Ishikawa (cell line): ENCODE measurements at regions not wholly inside any gene's neighbourhood (a gene's known extent, or its start where the extent isn't known, plus 50 kb on each side); places are given as distances from the start of the nearest gene placed in this dataset.

Source experiments
- CEBPB ChIP-seq: IDR thresholded peaks from 2 replicates; pipeline ENCODE4 v1.6.1; 2012
- CREB1 ChIP-seq: IDR thresholded peaks from 2 replicates; pipeline ENCODE4 v1.6.1; 2012; ENCODE audit warnings: low read depth
- EGR1 ChIP-seq: IDR thresholded peaks from 2 replicates; pipeline ENCODE4 v1.6.1; 2012
- EP300 ChIP-seq: IDR thresholded peaks from 2 replicates; pipeline ENCODE4 v1.6.1; 2012; ENCODE audit warnings: borderline replicate concordance
- FOXM1 ChIP-seq: IDR thresholded peaks from 2 replicates; pipeline ENCODE4 v1.6.1; 2012; ENCODE audit warnings: low read depth, borderline replicate concordance
- NFIC ChIP-seq: IDR thresholded peaks from 2 replicates; pipeline ENCODE4 v1.6.1; 2012
- RAD21 ChIP-seq: IDR thresholded peaks from 2 replicates; pipeline ENCODE4 v1.6.1; 2012; ENCODE audit warnings: low read depth
- TAF1 ChIP-seq: IDR thresholded peaks from 2 replicates; pipeline ENCODE4 v1.6.1; 2012; ENCODE audit warnings: low read depth, mild to moderate bottlenecking
- TCF12 ChIP-seq: IDR thresholded peaks from 2 replicates; pipeline ENCODE4 v1.6.1; 2012; ENCODE audit warnings: low read depth
- TEAD4 ChIP-seq: IDR thresholded peaks from 2 replicates; pipeline ENCODE4 v1.6.1; 2012
- YY1 ChIP-seq: IDR thresholded peaks from 2 replicates; pipeline ENCODE4 v1.6.1; 2012; ENCODE audit warnings: low read depth
- ZBTB7A ChIP-seq: IDR thresholded peaks from 2 replicates; pipeline ENCODE4 v1.6.1; 2012; ENCODE audit warnings: low read depth
- TF ChIP-seq, protein P1 (sequence below): IDR thresholded peaks from 2 replicates; pipeline ENCODE4 v1.6.1; 2012
- TF ChIP-seq, protein P2 (sequence below): IDR thresholded peaks from 2 replicates; pipeline ENCODE4 v1.6.1; 2012
- TF ChIP-seq, protein P3 (sequence below): IDR thresholded peaks from 2 replicates; pipeline ENCODE4 v1.6.1; 2012; ENCODE audit warnings: low read depth, mild to moderate bottlenecking

DNA sequence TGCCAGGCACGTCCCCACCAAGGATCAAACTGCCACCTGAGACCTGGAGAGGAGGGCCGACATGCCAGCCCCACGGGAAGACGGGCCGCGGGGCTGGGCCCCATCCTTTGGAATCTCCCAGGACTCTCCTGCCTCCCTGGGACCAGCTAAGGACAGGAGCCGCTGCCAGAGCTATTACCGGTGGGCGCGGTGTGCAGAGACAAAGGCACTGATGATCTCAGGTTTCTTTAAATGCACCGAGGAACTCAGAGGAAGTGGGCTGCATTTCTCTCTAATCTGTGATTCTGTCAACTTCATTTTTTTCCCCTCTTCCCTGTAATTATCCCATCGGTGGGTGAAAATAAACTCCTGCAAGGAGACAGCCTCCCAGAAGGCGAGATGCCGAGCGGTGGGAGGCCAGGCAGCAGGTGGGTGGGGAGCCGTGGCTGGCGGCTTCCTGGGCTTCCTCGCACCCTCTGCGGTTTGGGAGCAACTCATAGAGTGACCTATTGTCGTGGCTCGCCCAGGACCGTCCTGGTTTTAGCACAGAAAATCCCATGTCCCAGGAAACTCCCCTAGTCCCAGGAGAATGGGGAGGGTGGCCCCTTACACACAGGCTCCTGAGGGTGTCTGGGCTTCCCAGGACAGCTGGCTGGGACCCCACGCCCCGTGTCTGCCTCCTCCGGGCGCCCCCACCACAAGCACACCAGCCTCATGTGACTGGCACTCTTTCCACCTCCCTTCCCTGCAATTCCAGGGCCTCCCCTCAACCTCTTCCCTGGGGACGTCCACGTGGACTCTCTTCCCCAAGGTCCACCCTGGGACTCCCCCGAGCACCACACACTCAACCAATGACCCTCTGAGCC lies 62.3 kb upstream of the ADRA2C start:
- no peak for TF ChIP-seq RAD21
- TF ChIP-seq, protein P1, sequence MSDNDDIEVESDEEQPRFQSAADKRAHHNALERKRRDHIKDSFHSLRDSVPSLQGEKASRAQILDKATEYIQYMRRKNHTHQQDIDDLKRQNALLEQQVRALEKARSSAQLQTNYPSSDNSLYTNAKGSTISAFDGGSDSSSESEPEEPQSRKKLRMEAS = peak; percentile 56; the same call in 1 of the 2 replicates
- peak; percentile 88 for TF ChIP-seq TCF12
- TF ChIP-seq FOXM1 = peak; percentile 75; the same call in 1 of the 2 replicates
- peak; percentile 35; the same call in 1 of the 2 replicates for TF ChIP-seq TEAD4
- peak; percentile 53; the same call in 1 of the 2 replicates for TF ChIP-seq EGR1
- no peak for TF ChIP-seq TAF1
- TF ChIP-seq EP300 = peak; percentile 89
- TF ChIP-seq NFIC = peak; percentile 51

DNA sequence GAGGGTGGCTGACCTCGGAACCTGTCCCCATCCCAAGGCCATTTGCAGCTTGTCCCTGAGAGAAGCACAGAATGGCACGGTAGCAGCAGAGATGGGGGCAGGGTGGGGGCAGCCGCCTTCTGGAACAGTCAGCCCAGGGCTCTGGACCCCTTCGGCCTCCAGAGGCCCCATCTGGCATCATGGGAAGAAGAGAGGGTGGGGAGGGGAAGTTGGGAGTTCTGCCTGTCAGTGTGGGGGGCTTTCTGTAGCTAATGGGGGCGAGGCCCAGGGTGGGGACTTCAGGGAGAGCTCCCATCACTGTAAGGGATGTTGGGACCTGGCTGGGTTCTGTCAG lies 62.9 kb upstream of the ADRA2C start:
- no peak for TF ChIP-seq CEBPB
- TF ChIP-seq, protein P2, sequence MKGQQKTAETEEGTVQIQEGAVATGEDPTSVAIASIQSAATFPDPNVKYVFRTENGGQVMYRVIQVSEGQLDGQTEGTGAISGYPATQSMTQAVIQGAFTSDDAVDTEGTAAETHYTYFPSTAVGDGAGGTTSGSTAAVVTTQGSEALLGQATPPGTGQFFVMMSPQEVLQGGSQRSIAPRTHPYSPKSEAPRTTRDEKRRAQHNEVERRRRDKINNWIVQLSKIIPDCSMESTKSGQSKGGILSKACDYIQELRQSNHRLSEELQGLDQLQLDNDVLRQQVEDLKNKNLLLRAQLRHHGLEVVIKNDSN = no peak

DNA sequence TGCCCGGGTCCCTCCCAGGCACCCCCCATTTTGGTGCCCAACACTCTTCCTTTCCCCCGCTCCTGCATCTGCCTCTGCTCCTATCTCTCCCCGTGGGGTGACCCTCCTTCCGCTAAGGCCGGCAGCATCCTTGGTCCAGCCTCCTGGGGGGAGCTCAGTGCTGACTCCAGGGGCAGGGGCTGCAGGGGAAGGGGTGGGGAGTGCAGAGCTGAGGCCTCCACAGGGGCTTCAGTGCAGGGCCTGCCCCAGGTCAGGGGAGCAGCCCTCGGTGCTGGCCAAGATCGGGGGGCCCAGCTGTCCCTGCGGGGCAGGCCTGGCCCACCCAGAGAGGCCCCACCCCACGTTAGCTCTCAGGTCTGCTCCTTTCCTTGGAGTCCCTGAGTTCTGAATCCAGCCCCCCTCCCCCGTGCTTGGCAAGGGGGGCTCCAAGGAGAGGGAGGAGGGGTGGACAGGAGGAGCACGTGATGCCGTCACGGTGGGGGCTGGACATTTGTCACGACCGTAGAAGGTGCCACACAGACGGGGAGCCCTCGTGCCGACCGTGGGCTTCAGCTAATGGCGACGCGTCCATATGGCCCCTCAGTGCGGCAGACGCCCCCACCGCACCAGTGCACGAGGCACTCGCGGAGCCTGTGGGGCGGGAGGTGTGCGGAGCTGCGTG lies 63.5 kb upstream of the ADRA2C start:
- TF ChIP-seq, protein P1 = no peak
- TF ChIP-seq FOXM1 = no peak
- no peak for TF ChIP-seq RAD21
- no peak for TF ChIP-seq CEBPB
- TF ChIP-seq CREB1 = no peak
- no peak for TF ChIP-seq YY1
- TF ChIP-seq ZBTB7A = no peak

DNA sequence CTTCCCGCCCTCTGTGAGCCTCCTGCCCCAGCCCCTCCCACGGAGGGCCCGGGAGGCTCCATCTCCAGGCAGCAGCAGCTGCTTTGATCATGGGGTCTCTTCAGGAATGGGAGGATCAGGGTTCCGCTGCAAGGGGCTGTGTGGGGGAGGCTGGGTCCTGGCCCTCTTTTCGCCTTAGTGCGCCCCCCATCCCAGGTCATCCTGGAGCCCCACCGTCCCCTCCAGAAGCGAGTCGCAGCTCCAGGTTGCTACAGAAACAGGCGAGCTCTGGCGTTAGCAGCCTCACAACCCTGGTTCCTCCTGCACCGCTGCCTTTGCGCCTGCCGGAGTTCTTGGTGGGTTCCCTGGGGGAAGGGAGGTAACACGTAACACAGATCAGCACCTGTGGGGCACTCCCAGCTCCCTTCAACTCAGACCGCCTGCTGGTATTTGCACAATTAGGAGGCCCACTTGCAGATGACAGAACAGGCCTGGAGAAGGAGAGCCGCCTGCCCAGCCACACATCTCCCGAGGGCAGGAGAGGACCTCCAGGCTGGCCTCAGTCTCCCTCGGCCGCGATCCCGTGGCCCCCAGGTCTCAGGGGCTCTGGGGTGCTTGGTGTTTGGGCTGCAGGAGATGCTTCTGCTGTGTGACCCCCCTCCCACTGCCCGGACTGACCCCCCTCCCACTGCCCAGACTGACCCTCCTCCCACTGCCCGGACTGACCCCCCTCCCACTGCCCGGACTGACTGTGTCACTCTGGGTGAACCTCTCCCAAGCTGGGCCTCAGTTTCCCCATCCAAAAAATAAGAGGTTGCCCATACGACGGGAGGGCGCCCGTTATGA lies 64.2 kb upstream of the ADRA2C start:
- TF ChIP-seq, protein P3, sequence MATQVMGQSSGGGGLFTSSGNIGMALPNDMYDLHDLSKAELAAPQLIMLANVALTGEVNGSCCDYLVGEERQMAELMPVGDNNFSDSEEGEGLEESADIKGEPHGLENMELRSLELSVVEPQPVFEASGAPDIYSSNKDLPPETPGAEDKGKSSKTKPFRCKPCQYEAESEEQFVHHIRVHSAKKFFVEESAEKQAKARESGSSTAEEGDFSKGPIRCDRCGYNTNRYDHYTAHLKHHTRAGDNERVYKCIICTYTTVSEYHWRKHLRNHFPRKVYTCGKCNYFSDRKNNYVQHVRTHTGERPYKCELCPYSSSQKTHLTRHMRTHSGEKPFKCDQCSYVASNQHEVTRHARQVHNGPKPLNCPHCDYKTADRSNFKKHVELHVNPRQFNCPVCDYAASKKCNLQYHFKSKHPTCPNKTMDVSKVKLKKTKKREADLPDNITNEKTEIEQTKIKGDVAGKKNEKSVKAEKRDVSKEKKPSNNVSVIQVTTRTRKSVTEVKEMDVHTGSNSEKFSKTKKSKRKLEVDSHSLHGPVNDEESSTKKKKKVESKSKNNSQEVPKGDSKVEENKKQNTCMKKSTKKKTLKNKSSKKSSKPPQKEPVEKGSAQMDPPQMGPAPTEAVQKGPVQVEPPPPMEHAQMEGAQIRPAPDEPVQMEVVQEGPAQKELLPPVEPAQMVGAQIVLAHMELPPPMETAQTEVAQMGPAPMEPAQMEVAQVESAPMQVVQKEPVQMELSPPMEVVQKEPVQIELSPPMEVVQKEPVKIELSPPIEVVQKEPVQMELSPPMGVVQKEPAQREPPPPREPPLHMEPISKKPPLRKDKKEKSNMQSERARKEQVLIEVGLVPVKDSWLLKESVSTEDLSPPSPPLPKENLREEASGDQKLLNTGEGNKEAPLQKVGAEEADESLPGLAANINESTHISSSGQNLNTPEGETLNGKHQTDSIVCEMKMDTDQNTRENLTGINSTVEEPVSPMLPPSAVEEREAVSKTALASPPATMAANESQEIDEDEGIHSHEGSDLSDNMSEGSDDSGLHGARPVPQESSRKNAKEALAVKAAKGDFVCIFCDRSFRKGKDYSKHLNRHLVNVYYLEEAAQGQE = no peak
- no peak for TF ChIP-seq EP300
- no peak for TF ChIP-seq RAD21

DNA sequence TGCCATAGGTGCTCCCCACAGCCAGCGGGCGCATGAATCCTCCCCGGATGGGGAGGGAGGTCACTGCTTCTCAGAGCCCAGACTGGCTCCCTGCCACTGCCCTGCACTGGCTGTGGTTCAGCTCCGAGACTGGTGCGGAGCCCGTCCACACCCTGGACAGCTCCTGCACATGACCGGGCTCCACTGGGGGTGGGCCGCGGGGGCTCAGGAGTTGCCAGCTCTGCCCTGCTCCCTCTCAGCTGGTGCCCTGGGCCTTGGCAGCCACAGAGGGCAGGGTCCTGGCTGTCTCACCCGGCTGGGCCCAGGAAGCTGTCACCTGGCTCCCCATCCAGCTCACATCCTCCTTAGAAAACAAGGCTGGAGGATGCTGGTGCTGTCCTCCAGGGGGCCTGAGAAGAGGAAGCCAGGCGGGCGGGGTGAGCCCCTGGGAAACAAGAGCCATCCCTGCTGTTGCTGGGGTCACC lies 64.9 kb upstream of the ADRA2C start:
- no peak for TF ChIP-seq EGR1
- no peak for TF ChIP-seq ZBTB7A
- TF ChIP-seq, protein P1 = 0 out of 2 replicates have a peak, but pooled peaks have one; percentile 25
- TF ChIP-seq, protein P3 = peak; percentile 81
- TF ChIP-seq NFIC = peak; percentile 48

DNA sequence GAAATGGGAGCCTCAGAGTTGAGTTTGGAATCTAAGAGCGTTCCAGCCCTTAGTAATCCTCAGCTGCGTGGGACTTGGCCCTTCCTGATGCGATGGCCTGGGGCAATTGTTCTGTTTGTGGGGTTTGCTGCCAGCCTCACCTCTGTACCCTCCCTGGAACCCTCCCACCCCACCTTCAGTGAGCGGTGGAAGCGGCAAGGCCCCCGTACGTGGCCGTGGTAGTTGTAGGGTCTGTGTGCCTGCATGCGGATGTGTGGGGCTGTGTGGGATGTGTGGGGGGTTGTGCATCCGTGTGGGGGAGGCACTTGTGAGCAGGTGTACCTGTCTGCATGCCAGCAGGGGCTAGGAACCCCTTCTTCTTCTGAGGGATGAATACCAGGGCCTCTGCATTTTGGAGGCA lies 65.4 kb upstream of the ADRA2C start:
- TF ChIP-seq TEAD4 = no peak

DNA sequence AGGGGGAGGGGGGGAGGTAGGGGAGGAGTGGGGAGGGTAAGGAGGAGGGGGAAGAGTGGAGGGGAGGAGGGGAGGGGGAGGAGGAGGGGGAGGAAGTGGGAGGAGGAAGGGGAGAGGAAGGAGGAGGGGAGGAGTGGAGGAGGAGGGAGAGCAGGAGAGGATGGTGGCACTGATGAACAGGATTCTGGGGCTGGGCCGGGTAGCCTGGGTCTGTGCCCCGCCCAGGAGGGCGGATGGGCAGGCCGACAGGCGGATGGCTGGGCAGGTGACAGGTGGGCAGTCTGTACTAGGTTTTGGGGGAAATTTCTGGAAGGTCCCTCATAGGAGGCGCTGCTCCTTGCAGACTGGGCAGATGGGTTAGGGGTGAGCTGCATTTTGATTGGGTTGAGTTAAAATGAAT lies 66.0 kb upstream of the ADRA2C start:
- TF ChIP-seq EGR1 (no peak), EP300 (no peak), ZBTB7A (no peak), YY1 (no peak), NFIC (no peak), FOXM1 (no peak), TEAD4 (no peak), CREB1 (no peak), TAF1 (no peak)
- TF ChIP-seq, protein P1 = no peak
- TF ChIP-seq, protein P2 = no peak
